ENCODE measurements at regions not wholly inside any gene's neighbourhood (a gene's known extent, or its start where the extent isn't known, plus 50 kb on each side); places are given as distances from the start of the nearest gene placed in this dataset.

GRCh38 chr13:50382951-50383350 is 367.7 kb downstream of the KCNRG start:
- H4K20me1 ChIP-seq (ENCODE audit: insufficient read depth) = no peaks in the 10 kb centered on the region

GRCh38 chr13:50384724-50385123 is 369.5 kb downstream of the KCNRG start:
- ChIA-PET CTCF (no interaction called here), POLR2A (ENCODE audit: unreplicated experiment) (no interaction called here)
- no peaks in the 10 kb centered on the region for H3K27me3 ChIP-seq (ENCODE audit: insufficient read depth, low read depth)
- no peak overlapping the region for H3K27ac ChIP-seq
- H3K79me2 ChIP-seq (ENCODE audit: low read depth) = no peaks in the 10 kb centered on the region
- no TSS peak for BruUV-seq (replicated peaks)
- H3K4me2 ChIP-seq = no peak overlapping the region
- intact Hi-C loops (cut with micrococcal nuclease; ENCODE audit: unreplicated experiment) = no loop called here
- no peaks in the 10 kb centered on the region for H4K20me1 ChIP-seq (ENCODE audit: insufficient read depth)
- H3K4me3 ChIP-seq = no peak overlapping the region
- H3K4me1 ChIP-seq (replicated peaks; ENCODE audit: insufficient read depth) = no peaks in the 10 kb centered on the region
- no peak for DNase-seq
- H3F3A ChIP-seq (ENCODE audit: insufficient read depth, low read depth) = no peaks in the 10 kb centered on the region
- no peak overlapping the region for H2AFZ ChIP-seq
- no peaks in the 10 kb centered on the region for H3K36me3 ChIP-seq (ENCODE audit: low read depth)
- TF ChIP-seq EZH2 (IDR thresholded peaks at IDR 0.05; ENCODE audit: low read depth) = no peak
- TF ChIP-seq CTCF (conservative IDR thresholded peaks at IDR 0.05) = no peak
- no peaks in the 10 kb centered on the region for H3K9me2 ChIP-seq (ENCODE audit: insufficient read depth)
- H3K9me3 ChIP-seq (ENCODE audit: insufficient read depth, low read depth) = peaks cover 8% of the 10 kb centered on the region; the same call in 1 of the 2 replicates

More at GRCh38 chr13:50382951-50383350, 367.7 kb downstream of the KCNRG start:
- intact Hi-C loops (cut with micrococcal nuclease; ENCODE audit: unreplicated experiment) = no loop called here
- H3K4me1 ChIP-seq (replicated peaks; ENCODE audit: insufficient read depth) = no peaks in the 10 kb centered on the region
- no peaks in the 10 kb centered on the region for H3K79me2 ChIP-seq (ENCODE audit: low read depth)
- H3K9me3 ChIP-seq (ENCODE audit: insufficient read depth, low read depth) = peaks cover 8% of the 10 kb centered on the region; the same call in 1 of the 2 replicates
- no peaks in the 10 kb centered on the region for H3F3A ChIP-seq (ENCODE audit: insufficient read depth, low read depth)
- DNase-seq = no peak
- no peak overlapping the region for H3K4me3 ChIP-seq
- CTCF ChIA-PET = no interaction called here
- no peaks in the 10 kb centered on the region for H3K9me2 ChIP-seq (ENCODE audit: insufficient read depth)
- no peak overlapping the region for H3K4me2 ChIP-seq
- BruUV-seq (replicated peaks) = no TSS peak
- TF ChIP-seq CTCF (conservative IDR thresholded peaks at IDR 0.05) (no peak), EZH2 (IDR thresholded peaks at IDR 0.05; ENCODE audit: low read depth) (no peak)
- H2AFZ ChIP-seq = no peak overlapping the region
- no peak overlapping the region for H3K27ac ChIP-seq
- no peaks in the 10 kb centered on the region for H3K27me3 ChIP-seq (ENCODE audit: insufficient read depth, low read depth)
- no peaks in the 10 kb centered on the region for H3K36me3 ChIP-seq (ENCODE audit: low read depth)
- POLR2A ChIA-PET (ENCODE audit: unreplicated experiment) = no interaction called here

- H3K36me3 ChIP-seq (ENCODE audit: low read depth) = no peaks in the 10 kb centered on the region
- DNase-seq = no peak
- no peaks in the 10 kb centered on the region for H3K9me2 ChIP-seq (ENCODE audit: insufficient read depth)
- POLR2A ChIA-PET (ENCODE audit: unreplicated experiment) = no interaction called here
- H3K4me1 ChIP-seq (replicated peaks; ENCODE audit: insufficient read depth) = no peaks in the 10 kb centered on the region
- CTCF ChIA-PET = interaction anchor here (0.6 kb wide), 1 partner anchor 1411 kb away, joined by 3 read pairs; the partner anchor contains the start of gene FNDC3A
- no peak overlapping the region for H3K4me2 ChIP-seq
- no peaks in the 10 kb centered on the region; the same call in 1 of the 2 replicates for H3K9me3 ChIP-seq (ENCODE audit: insufficient read depth, low read depth)
- intact Hi-C loops (cut with micrococcal nuclease; ENCODE audit: unreplicated experiment) = no loop called here
- H3K27ac ChIP-seq = no peak overlapping the region
- no peak overlapping the region for H2AFZ ChIP-seq
- TF ChIP-seq EZH2 (IDR thresholded peaks at IDR 0.05; ENCODE audit: low read depth) (no peak), CTCF (conservative IDR thresholded peaks at IDR 0.05) (no peak)
- H3F3A ChIP-seq (ENCODE audit: insufficient read depth, low read depth) = no peaks in the 10 kb centered on the region
- no TSS peak for BruUV-seq (replicated peaks)
- H3K4me3 ChIP-seq = no peak overlapping the region
- H4K20me1 ChIP-seq (ENCODE audit: insufficient read depth) = no peaks in the 10 kb centered on the region
- no peaks in the 10 kb centered on the region for H3K27me3 ChIP-seq (ENCODE audit: insufficient read depth, low read depth)
- no peaks in the 10 kb centered on the region for H3K79me2 ChIP-seq (ENCODE audit: low read depth)
Measured at GRCh38 chr13:50386541-50387050, 371.4 kb downstream of the KCNRG start.

Data from PC-9 (cell line).